Adipocyte (in vitro differentiated cells): ENCODE measurements at regions not wholly inside any gene's neighbourhood (a gene's known extent, or its start where the extent isn't known, plus 50 kb on each side); places are given as distances from the start of the nearest gene placed in this dataset.

Source experiments
- DNase-seq: peaks from one replicate; pipeline ENCODE4 v3.0.0-alpha.2; 2015; ENCODE audit warnings: low read depth
- H3K27me3 ChIP-seq: replicated peaks from 2 replicates; pipeline ENCODE4 v1.7.0; 2013; ENCODE audit warnings: mild to moderate bottlenecking, low read length, moderate library complexity; ENCODE audit not compliant: control insufficient read depth, insufficient read depth
- H3K36me3 ChIP-seq: 2 replicates; pipeline ENCODE4 v1.7.0; 2013; ENCODE audit warnings: low read length, mild to moderate bottlenecking, moderate library complexity; ENCODE audit not compliant: control insufficient read depth, insufficient read depth, severe bottlenecking
- H3K4me1 ChIP-seq: 2 replicates; pipeline ENCODE4 v1.7.0; 2013; ENCODE audit warnings: mild to moderate bottlenecking, low read length, moderate library complexity; ENCODE audit not compliant: control insufficient read depth, insufficient read depth
- H3K4me3 ChIP-seq: 2 replicates; pipeline ENCODE4 v1.7.0; 2013; ENCODE audit warnings: mild to moderate bottlenecking, low read length, moderate library complexity
- H3K9ac ChIP-seq: 2 replicates; pipeline ENCODE4 v1.7.0; 2013; ENCODE audit warnings: mild to moderate bottlenecking, low read length, moderate library complexity
- H3K9me3 ChIP-seq: 2 replicates; pipeline ENCODE4 v1.7.0; 2013; ENCODE audit warnings: mild to moderate bottlenecking, low read length, moderate library complexity; ENCODE audit not compliant: control insufficient read depth

DNA sequence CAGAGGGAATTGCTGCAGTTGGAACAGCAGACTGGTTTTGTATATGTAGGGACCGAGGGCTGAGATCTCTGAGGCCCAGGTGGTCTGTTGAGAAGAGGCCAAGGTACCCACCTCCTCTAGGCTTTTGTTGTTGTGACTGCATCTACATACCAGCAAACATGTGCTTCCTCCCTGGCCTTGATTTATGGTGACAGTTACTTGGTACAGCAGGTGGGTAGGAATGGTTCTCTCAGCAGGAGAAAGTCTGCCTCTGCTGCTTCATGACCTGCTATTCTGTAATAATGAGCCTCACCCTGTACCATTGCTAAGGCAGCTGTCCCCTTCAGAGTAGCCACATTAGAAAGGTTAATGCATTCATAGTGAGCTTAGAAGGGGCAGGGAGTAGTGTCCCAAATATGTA is 196.7 kb upstream of the PELI2 start:
- Histone ChIP-seq H3K4me3 (no peak overlapping the region), H3K4me1 (no peaks in the 10 kb centered on the region), H3K36me3 (no peaks in the 10 kb centered on the region), H3K9ac (no peak overlapping the region), H3K27me3 (peaks cover 32% of the 10 kb centered on the region), H3K9me3 (peaks cover under 1% of the 10 kb centered on the region)
- DNase-seq = no peak

DNA sequence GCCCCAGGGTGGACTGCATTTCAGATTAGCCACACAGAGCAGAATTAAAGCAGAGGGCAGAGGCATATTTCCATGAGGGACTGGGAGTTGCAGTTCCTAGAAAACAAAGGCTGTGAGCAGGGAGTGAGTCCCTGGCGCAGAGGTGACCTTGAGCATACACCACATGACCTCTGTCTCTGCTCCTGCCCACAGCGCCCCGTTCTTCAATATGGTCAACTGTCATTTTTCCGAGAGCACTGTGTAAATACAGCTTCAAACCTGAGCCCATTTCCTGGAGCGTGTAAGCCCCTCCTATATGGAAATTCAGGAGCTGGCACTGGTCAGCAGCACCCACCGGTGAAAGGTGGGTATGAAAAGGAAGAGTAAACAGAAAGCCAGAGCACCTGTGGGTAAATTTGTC is 192.2 kb upstream of the PELI2 start:
- Histone ChIP-seq H3K36me3 (no peaks in the 10 kb centered on the region), H3K9me3 (no peaks in the 10 kb centered on the region), H3K27me3 (peaks cover 20% of the 10 kb centered on the region), H3K9ac (no peak overlapping the region), H3K4me1 (no peaks in the 10 kb centered on the region), H3K4me3 (no peak overlapping the region)
- no peak for DNase-seq

DNA sequence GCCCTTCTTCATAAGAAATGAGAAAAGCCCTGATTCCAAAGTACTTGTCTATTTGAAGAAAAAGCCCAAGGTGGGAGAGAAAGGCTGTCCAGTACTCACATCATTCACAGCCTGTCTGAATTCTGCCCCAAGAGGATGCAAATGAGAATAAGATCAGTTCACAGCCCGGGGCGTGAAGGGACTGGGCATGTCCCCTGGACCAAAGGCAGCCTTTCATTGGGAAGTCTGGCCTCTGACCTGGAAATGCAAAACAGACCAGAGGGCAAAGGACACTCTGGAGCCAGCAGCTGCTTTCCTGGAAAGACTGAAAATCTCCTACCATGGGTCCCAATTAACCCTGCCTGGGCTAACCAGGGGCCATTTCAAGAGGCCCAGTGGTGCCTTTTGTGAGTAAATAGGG is 191.2 kb upstream of the PELI2 start:
- Histone ChIP-seq H3K4me1 (no peaks in the 10 kb centered on the region), H3K4me3 (no peak overlapping the region), H3K36me3 (no peaks in the 10 kb centered on the region), H3K27me3 (peaks cover 12% of the 10 kb centered on the region), H3K9me3 (no peaks in the 10 kb centered on the region), H3K9ac (no peak overlapping the region)
- no peak for DNase-seq

DNA sequence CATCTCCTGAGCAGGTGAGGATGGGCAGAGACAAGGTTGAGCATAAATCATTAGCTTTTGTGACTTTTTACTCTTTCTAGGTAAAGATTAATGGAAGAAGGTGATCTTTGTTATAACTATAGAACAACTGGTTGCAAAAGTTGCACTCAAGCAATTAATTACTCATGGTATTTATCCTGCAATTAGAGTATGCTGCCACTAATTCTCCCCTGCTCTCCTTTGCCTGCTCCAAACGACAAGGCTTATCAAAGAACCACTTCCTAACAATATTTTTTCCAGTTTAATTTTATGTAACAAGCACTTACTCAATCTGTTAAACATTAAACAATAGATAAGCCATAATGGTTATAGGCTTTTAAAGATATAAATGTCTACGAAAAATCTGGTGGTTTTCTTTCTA is 189.9 kb upstream of the PELI2 start:
- no peak overlapping the region for H3K9ac ChIP-seq
- DNase-seq = no peak
- H3K4me1 ChIP-seq = no peaks in the 10 kb centered on the region
- peaks cover 12% of the 10 kb centered on the region for H3K27me3 ChIP-seq
- no peak overlapping the region for H3K4me3 ChIP-seq
- no peaks in the 10 kb centered on the region for H3K9me3 ChIP-seq
- H3K36me3 ChIP-seq = no peaks in the 10 kb centered on the region

DNA sequence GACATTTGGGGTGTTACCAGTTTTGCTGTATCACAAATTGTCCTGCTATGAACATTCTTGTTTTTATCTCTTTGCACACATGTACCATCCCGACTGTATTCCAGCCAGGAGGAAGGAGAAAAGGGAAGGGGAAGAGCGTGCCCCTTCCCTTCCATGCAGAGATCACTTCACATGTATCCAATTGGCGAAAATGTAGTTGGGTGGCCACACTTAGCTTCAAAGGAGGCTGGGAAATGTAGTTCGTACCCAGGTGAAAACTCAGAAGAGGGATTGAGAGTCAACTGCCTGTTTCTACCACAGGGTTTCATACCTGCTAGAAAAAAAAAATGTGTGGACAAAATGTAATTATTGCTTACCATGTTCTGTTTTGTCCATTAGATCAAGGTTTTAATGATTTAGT is 189.1 kb upstream of the PELI2 start:
- DNase-seq = no peak
- Histone ChIP-seq H3K4me3 (no peak overlapping the region), H3K4me1 (no peaks in the 10 kb centered on the region), H3K27me3 (peaks cover 12% of the 10 kb centered on the region), H3K9ac (no peak overlapping the region), H3K36me3 (no peaks in the 10 kb centered on the region), H3K9me3 (peaks cover 3% of the 10 kb centered on the region)

DNA sequence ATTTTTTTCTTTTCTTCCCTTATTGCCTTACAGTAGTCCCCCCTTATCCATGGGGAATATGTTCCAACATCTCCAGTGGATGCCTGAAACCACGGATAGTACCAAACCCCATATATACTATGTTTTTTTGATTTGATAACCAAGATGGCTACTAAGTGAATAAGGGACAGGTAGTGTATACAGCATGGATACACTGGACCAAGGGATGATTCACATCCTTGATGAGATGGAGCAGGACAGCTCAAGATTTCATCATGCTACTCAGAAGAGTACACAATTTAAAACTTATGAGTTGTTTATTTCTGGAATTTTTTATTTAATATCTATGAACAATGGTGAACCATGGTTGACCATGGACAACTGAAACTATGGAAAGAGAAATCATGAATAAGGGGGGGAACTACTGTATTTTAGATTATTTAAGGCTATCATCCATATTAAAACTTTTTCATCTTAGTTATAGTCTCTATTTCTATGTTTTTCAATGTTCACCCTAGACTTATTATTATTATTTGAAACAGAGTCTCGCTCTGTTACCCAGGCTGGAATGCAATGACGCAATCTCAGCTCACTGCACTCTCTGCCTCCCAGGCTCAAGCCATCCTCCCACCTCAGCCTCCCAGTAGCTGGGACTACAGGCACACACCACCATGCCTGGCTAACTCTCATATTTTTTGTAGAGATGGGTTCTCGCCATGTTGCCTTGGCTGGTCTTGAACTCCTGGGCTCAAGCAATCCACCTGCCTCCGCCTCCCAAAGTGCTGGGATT is 188.0 kb upstream of the PELI2 start:
- Histone ChIP-seq H3K36me3 (no peaks in the 10 kb centered on the region), H3K4me1 (no peaks in the 10 kb centered on the region), H3K9ac (no peak overlapping the region), H3K4me3 (no peak overlapping the region), H3K27me3 (peaks cover 6% of the 10 kb centered on the region), H3K9me3 (peaks cover 3% of the 10 kb centered on the region)
- DNase-seq = no peak

DNA sequence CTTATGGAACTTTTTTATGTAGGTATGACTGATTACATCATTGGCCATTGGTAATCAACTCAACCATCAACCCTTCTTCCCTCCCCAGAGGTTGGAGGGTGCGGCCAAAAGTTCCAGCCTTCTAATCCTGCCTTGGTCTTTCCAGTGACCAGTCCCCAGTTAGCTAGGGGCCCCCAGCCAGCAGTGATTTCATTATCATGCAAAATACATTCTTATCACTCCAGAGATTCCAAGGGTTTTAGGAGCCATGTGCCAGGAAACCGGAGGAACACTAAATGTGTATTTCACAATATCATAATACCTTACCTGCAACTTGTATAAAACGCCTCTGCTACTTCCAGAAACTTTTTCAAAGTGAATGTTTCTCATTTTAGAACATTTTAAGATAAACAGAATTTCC is 181.5 kb upstream of the PELI2 start:
- Histone ChIP-seq H3K27me3 (no peaks in the 10 kb centered on the region), H3K4me1 (peaks cover 6% of the 10 kb centered on the region), H3K9me3 (peaks cover 3% of the 10 kb centered on the region), H3K4me3 (no peak overlapping the region), H3K9ac (no peak overlapping the region), H3K36me3 (no peaks in the 10 kb centered on the region)
- DNase-seq = peak; percentile 34

DNA sequence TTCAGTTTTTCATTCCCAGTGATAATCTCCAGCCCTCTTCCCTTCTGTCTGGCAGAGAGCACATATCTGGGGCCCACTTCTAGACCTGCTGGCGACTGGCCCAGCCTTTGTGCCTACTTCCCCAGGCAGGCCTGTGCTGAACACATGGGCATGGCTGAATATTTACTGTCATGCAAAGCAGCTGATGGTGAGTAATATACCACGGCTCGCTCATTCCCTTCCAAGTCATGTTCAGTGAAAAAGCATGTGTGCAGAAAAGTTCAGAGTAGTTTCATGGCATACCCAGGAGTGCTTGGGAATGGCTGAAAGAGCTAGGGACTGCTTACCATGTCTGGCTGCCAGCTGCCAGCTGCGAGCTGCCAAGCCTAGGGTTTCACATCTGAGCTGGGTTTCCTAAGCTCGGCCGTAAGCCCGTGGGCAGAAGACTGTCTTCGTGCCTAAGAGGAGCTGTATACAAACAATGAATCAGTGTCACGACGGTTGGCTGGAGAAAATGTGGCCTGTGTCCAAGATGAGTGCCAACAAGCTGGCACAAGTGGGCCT is 179.9 kb upstream of the PELI2 start:
- DNase-seq = peak; percentile 71
- H3K36me3 ChIP-seq = no peaks in the 10 kb centered on the region

DNA sequence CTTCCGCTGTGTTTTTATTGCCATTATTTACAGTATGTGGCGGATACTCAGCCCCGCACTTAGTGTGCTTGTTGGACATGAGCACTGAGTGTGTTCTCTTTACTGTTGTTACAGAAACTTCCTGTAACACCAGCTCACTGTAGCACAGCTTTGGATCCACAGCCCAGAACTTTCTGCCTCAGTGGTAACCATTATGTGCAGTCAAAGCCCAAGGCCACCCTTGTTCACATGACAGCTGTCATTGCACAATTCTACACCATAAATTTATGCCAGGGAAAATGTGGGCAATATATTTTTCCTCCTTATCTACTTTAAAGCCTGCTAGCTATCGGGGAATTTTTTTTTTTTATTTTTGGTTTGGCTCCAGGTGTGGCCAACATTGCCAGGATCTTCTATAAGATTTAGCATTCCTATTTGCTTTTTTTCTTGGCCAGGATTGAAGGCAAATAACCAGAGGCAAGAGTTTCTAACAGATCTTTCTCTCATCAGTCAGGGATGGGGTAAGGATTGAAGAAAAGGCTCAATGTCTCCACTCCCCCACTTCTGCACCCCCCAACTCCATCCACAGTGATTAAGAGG is 176.0 kb upstream of the PELI2 start:
- no peak for DNase-seq
- Histone ChIP-seq H3K36me3 (no peaks in the 10 kb centered on the region), H3K9ac (no peak overlapping the region), H3K27me3 (peaks cover 2% of the 10 kb centered on the region), H3K4me3 (no peak overlapping the region), H3K9me3 (no peaks in the 10 kb centered on the region), H3K4me1 (peaks cover 6% of the 10 kb centered on the region)

More for the DNA sequence above, 179.9 kb upstream of the PELI2 start:
- Histone ChIP-seq H3K27me3 (peaks cover 2% of the 10 kb centered on the region), H3K9me3 (peaks cover 3% of the 10 kb centered on the region), H3K4me3 (no peak overlapping the region), H3K4me1 (peaks cover 6% of the 10 kb centered on the region), H3K9ac (no peak overlapping the region)

DNA sequence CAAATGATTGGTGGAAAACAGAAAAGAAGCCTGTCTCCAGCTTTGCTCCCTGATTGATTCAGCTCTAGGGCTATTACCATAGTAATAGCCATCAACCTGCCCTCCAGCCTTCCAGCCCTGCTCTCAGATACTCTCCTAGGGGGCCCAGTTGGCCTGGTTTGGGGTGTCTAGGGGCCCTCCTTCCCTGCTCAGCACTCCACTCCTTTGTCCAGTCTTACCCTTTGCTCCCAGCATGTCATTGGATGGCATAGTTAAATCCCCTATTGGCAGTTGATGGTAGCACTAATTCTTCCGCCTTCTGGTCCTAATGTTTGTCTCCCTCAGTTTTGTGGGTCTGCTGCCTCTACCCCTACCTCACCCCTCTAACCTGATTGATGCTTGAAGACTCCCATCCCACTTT is 175.4 kb upstream of the PELI2 start:
- no peaks in the 10 kb centered on the region for H3K9me3 ChIP-seq
- no peaks in the 10 kb centered on the region for H3K36me3 ChIP-seq

DNA sequence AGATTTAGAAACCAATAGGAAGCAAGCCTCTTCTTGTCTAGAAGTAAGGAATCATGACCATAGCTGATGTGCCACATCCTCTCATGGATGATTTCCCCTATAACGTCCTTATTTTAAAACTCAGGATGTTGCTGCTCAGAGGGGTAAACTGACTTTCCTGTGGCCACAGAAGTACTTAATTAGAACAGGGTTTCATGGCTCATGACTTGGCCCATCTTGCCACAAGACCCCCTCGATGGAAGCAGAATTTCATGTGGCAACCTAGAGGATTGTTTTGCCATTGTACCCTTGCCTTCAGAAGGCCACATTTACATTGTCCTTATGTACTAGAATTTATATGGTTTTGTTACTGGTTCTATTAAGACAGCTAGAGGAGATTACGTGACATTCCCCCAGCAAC is 173.5 kb upstream of the PELI2 start:
- DNase-seq = no peak

More for the DNA sequence above, 175.4 kb upstream of the PELI2 start:
- Histone ChIP-seq H3K4me3 (no peak overlapping the region), H3K27me3 (peaks cover 2% of the 10 kb centered on the region), H3K4me1 (peaks cover 6% of the 10 kb centered on the region), H3K9ac (no peak overlapping the region)
- DNase-seq = no peak

More for the DNA sequence above, 173.5 kb upstream of the PELI2 start:
- no peaks in the 10 kb centered on the region for H3K9me3 ChIP-seq
- H3K4me1 ChIP-seq = no peaks in the 10 kb centered on the region
- no peak overlapping the region for H3K4me3 ChIP-seq
- H3K27me3 ChIP-seq = peaks cover 2% of the 10 kb centered on the region
- no peaks in the 10 kb centered on the region for H3K36me3 ChIP-seq
- H3K9ac ChIP-seq = no peak overlapping the region
